NCI-H82 treated with DMSO at 0.1 percent for 48 hours (cell line): ENCODE measurements at regions not wholly inside any gene's neighbourhood (a gene's known extent, or its start where the extent isn't known, plus 50 kb on each side); places are given as distances from the start of the nearest gene placed in this dataset.

Experiments
- DNase-seq: peaks from one replicate; lab custom pipeline; 2025; ENCODE audit not compliant: unreplicated experiment; lab: John Stamatoyannopoulos, UW

DNA sequence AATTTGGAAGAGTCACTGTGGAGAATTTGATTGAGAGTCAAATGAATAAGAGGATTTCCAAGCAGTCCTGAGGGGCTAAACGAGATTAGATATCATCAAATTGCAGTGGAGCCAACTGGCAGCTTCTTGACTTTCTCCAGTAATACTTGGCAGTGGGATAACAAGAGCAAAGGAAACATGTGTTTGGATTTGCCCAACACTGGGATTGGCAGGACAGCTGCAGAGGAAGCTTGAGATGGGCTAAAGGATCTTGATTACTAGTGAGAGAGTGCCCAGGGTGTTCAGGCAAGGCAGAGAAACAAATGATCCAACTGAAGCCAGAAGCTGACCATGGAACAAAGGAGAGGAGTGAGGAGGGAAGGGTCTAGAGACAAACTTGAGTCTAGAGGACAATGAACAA, 356.0 kb upstream of the ISL1 start:
- DNase-seq, result no peak

GRCh38 chr5:51028394-51028793, 354.9 kb upstream of the ISL1 start:
- DNase-seq, result no peak

DNA sequence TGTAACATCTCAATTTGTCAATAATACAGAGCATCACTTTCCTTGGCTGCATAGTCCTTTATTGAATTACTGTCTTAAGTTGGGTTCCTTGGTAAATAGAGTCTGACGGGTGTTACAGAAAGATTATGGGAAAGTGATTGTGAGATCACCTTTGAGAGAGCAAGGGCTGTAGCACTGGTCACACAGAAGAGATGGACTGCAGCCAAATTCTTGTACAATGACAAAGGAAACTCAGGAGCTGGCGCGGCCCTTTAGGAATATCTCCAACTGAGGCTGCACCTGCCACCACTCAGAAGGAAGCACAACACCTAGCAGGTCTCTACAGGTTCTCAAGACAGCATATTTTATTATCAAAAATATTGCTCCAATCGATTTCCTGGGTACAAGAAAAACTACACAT, 350.0 kb upstream of the ISL1 start:
- no peak for DNase-seq

DNA sequence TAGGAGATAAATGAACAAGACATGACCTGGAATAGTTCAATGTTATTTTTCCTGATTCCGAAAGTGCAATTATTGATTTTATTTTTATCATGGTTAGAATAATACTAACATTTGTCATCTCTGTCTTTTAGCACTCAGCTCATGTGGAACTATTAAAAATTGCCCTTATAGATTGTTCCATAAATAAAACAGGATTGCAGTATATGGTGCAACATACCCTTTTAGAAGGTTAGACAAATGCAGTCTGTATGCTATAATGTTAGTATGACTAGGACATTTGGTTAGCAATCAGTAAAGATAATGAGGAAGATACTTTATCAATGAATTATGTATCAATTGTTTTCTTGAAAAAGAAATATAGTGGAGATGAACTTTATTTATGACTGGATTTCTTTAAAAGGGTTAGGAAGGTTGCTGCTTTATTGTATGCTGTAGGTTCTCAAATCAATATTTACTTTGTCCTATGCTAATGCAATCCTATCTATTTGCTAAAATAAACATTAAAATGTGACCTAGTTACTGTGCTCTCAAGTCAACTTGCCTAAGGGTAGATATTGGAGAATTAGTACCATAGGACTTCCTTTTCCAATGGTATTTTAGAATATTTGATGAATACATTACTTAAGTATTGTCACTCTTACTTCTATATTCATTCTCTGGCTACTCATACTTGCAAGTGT, 348.9 kb upstream of the ISL1 start:
- DNase-seq, result no peak

GRCh38 chr5:51039424-51040329, 343.6 kb upstream of the ISL1 start:
- DNase-seq, result no peak

DNA sequence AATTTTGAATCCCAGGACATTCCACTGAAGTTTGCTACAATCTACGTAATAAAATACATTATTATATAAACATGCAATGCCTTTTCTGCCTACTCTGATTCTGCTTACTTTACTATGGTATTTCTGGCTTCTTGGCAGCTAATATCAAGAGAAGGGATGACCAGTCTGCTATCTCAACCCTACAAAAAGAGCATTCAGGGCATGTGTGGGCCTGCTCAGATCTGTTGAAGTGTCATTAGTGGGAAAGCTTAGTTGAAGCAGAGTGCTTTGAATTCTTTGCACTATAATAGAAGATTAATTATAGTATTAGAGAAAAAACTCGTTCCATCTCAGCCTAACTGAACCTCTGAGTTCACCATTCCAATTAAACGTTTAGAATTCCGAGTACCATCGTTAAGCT, 339.5 kb upstream of the ISL1 start:
- no peak for DNase-seq

GRCh38 chr5:51047369-51047768, 335.9 kb upstream of the ISL1 start:
- no peak for DNase-seq

DNA sequence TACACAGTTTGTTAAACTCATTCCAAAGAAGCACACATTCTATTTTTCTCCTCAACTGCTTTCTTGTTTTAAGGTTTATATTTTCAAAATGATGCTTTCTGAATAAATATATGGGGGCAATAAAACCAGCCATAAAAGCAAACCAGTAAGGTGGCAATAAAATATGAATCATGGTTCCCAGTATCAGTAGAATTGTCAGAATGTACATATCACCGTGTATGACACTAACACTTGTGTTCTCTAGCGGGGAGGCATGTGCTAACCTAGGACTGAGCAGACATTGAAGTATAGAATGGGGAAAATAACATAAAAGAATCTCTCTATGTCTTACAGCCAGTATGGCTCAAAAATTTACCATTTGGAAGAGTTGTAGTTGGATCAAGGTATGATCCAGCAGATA, 329.9 kb upstream of the ISL1 start:
- DNase-seq, result no peak

GRCh38 chr5:51060953-51061352, 322.3 kb upstream of the ISL1 start:
- no peak for DNase-seq

GRCh38 chr5:51072937-51073336, 310.3 kb upstream of the ISL1 start:
- no peak for DNase-seq

GRCh38 chr5:51082741-51083140, 300.5 kb upstream of the ISL1 start:
- no peak for DNase-seq

DNA sequence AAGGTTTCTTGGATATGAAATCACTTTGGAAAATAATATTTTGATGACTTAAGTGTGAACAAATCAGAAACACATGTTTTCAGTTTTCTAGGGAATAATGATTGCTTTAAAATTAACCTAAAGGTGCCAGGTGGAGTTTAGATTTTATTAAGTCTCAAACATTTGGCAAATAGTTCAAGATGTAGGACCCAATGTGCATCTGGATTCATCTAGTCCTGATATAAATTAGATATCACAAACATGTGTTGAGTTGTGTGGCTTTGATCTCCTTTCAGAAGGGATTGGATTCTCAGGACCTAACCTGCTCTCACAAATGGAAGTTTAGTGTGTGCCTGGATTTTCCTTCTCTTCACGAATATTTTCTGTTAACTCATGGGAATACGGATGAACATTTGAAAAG, 291.4 kb upstream of the ISL1 start:
- no peak for DNase-seq

DNA sequence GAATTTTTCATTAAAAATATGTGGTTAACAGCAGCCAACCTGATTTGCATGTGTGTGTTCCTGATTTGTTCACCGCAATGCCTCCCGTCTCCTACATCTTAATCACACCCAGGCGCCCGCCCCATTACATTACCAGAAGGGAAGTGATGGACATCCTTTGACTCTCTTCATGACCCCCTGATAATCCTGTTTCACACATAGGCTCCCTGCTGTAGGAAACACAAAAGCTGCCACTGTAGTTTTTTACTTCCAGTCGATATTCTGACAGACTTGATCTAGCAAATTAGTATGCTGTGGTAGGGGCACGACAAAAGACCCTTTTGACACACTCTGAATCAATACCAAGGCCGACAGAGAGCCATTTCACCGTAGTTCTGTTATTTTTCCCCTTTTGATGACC, 287.8 kb upstream of the ISL1 start:
- DNase-seq, result no peak

GRCh38 chr5:51096859-51097258, 286.4 kb upstream of the ISL1 start:
- no peak for DNase-seq

- no peak for DNase-seq
Observed at GRCh38 chr5:51099173-51099853, 283.9 kb upstream of the ISL1 start.

- no peak for DNase-seq
Observed at GRCh38 chr5:51104556-51104955, 278.7 kb upstream of the ISL1 start.

GRCh38 chr5:51109786-51110410, 273.4 kb upstream of the ISL1 start:
- no peak for DNase-seq

DNA sequence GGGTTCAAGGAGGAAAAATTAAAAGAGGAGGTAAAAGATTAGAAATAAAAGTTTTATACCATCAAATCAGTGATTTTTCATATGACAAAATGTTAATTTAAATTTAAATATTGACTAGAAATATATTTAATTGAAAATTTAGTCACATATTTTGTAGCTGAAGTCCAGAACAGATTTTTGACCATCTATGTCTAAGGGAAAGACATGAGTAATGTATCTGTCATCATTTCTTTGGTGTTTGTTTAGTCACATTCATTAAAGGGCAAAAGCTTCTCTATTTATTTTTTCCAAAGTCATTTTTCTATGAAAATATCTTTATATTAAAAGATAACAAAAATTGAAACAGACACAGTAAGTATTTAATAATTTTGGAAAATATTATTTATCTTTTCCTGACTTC, 252.0 kb upstream of the ISL1 start:
- DNase-seq, result no peak

DNA sequence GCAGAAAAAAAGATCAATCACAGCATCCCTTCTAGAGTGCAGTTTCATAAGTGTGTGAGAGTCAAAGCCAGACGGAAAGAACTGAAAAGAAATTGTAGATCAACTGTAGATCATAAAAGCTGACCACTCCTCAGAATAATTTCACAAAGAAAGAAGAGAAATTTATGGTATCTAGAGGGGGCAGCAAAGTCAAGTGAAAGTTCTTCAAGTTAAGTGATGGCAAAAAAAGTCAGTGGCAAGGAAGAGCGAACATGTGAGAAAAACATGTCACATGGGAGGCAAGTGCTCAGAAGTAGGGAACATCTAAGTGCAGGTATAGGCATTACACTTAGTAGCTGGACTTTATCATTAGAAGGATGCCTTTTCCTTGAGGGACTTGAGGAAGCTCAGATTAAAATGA, 245.1 kb upstream of the ISL1 start:
- no peak for DNase-seq

- DNase-seq, result no peak
Observed at GRCh38 chr5:51148437-51148836, 234.8 kb upstream of the ISL1 start.

- DNase-seq, result no peak
Observed at GRCh38 chr5:51156222-51156621, 227.0 kb upstream of the ISL1 start.

GRCh38 chr5:51156838-51157237, 226.4 kb upstream of the ISL1 start:
- no peak for DNase-seq
